NCI-H2227 treated with DMSO at 0.1 percent for 48 hours (cell line): ENCODE measurements at regions not wholly inside any gene's neighbourhood (a gene's known extent, or its start where the extent isn't known, plus 50 kb on each side); places are given as distances from the start of the nearest gene placed in this dataset.
"Not testable (repeated sequence)": the region's sequence is repeated elsewhere in the genome, so short reads cannot be mapped to it uniquely, and the experiment has no call there.

Experiments used
- DNase-seq: peaks from one replicate; lab custom pipeline; 2025; lab: John Stamatoyannopoulos, UW

DNA sequence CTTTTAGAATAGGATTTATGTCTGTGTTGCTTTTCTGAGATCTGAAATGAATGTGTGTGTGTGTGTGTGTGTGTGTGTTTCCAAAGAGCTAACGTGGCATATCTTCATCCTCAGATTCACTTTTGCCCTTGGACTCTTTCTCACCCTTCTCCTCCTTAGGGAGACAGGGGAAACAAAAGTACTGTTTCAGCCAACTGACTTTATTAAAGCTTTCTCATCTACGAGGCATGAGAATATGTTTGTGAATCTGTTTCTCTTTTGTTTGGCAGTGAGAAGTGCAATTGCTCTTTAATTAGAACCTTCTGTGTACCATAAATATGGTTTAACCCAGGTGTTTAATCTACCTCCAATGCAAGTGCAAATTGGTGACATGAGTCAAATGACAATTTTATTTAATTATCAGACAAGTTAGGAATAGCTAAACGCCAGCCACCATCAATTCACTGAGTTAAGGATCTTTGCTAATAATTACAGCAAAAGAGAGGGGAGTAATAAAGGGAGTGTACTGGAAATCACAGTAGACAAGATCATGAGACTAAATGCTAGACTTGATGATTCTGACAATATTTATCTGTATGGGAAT, 186.4 kb upstream of the COL3A1 start:
- DNase-seq = no peak

DNA sequence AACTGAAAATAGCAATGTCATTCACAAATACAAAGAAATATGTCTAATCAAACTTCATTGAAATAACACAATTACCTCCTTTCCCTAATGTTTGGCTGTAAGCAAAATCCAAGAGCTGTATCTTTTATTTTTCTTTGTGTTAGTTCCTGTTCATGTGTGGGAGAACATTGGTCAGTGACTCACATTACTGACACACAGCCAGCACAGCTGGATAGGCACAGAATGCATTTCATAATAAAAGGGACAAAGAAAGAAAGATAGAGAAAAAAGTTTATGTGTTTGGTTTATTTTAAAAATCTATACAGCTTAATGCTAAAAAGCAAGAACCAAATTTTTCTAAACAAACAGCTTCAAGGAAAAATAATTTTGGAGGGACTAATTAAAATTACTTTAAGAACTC, 185.6 kb upstream of the COL3A1 start:
- no peak for DNase-seq

DNA sequence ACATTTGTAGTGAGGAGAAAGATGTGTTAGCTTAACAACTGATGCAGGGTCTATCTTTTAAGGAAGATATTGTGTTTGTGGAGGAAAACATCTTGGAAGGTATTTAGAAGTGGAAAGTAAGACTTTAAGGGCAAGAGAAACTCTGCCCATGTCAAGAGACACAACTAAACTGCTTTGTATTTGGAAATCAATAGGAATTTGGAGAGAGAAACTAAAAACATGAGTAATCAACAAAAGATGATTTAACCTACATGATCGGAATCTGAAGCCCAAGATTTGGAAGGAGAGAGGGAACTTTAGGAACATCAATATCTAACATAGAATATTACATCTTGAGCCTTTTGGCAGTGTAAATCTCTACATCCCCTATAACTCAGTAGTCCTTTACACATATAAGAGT, 184.2 kb upstream of the COL3A1 start:
- no peak for DNase-seq

DNA sequence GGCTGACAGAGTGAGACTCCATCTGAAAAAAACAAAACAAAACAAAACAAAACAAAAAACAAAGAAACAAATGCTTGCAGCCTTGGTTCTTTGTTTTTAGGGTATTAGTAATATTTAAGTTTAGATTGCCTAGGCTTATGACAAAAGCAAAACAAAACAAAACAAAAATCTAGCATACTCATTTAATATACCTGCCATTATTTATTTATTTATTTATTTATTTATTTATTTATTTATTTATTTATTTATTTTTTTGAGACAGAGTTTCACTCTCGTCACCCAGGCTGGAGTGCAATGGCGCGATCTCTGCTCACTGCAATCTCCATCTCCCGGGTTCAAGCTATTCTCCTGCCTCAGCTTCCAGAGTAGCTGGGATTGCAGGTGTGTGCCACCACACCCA, 179.7 kb upstream of the COL3A1 start:
- DNase-seq = not testable (repeated sequence)

DNA sequence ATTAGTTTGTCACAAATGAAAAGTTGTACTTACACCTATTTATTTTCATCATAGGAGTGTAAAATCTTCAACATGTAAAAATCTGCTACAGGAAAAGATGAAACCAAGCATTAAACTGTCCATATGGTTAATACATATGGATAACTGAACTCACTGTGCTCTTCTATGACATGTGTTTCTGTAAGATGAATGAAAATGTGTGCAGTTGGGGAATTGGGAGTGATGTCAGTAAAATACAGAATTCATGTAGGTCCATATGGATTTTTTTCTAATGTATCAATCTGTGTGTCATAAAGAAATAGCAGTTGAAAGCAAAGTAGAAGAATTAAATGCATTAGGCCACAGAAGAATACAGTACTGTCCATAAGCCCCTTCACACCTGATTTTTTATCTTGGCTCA, 178.4 kb upstream of the COL3A1 start:
- DNase-seq = no peak

DNA sequence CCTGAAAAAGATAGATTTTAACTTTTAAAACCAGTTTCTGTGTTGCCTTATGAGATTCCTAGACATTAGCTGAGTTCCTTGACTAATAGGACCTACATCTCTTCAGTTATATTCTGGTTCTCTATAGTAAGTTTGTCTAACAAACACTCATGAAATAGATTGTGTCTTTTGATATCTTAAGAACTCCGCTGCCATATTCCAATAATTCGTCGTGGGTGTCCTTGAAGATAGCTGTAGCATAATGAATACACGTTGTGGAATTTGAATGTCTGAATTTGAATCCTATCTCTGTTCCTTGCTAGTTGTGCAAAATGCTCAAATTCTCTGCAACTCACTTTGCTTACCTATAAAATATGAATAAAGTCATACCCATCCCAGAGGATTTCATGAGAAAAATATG, 176.8 kb upstream of the COL3A1 start:
- DNase-seq = no peak

DNA sequence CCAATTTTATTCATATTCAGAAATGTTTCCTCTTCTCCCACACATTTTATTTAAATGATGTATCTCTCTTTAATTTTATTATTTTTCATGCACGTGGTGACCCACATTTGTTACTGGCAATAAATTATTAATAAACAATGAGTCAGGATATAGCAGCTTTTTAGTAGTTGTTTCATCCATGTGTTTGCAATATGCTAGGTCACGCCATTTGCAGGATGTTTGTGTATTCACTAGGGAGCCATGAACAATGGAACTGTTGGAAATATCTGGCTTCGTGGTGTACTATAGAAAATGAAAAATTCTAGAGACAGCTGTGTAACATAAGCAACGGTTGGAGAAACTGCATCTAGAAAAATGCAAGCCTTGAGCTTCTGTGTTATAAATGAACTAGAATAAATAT, 176.0 kb upstream of the COL3A1 start:
- DNase-seq = no peak

DNA sequence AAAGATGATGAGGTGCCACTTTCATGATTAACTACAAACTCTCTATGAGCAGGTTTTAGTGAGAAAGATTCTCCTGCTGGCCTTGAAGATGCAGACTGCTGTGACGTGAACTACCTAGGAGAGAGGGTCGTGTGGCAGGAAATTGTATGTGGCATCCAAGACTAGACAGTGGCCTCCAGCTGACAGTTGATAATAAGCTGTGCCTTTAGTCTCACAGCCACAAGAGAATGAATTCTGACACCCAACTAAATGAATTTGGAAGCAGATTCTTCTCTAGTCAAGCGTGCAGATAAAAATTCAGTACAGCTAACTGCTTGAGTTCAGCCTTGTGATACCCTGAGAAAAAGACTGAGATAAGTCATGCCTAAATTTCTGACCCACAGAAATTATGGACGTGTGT, 169.0 kb upstream of the COL3A1 start:
- no peak for DNase-seq

DNA sequence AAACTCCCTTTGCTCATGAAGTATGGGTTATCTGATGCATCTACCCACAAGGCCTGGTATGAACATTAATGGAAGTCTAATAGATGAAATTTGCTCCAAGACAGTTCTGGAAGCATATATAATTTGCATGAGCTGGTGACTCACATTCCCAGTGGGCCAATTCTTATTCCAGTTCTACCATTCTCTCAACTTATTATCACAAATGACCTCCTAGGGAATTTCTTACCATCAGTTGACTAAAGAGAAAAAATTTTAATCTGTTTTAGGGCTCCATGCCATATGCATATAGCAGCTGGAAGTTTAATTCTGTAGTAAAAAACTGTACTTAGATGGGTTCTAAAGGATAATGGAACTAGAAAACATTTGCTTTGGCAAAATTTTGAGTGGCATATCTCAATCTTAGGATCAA, 165.2 kb upstream of the COL3A1 start:
- no peak for DNase-seq

DNA sequence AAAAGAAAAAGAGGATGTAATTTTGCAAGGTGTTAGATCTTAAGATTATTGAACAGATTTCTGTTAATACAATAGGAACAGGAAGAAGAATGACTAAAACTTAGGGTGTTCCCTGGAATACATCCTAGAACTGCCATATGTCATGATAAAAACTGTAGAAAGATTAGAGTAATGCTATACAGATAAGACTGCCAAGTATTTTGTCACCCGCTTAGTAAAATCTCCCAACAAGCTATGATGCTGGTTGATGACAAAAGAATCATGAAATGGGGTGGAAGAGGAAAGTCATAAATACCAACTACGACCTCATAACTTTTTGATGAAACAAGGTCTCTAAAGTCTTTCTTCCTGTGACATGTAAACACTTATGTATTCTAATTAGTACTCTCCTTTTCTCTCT, 163.6 kb upstream of the COL3A1 start:
- DNase-seq = no peak

DNA sequence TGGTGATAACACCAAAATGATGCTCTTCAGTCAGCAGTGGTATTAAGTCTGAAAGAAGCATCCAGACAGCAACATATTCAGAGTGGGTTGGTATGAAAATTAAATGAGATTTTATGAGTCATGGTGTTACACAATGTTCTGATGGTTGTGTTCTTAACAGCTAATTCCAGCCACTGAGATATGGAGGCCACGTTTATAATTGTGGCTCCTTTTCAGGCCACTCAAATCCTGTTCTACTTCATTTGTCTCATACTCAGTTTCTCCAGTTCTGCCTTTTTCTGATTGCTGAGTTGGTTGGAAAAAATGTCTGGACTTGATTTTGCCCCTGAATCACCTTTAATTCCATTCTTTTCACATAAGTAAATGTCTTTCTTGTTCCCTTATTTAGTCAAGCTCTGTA, 162.7 kb upstream of the COL3A1 start:
- DNase-seq = no peak

DNA sequence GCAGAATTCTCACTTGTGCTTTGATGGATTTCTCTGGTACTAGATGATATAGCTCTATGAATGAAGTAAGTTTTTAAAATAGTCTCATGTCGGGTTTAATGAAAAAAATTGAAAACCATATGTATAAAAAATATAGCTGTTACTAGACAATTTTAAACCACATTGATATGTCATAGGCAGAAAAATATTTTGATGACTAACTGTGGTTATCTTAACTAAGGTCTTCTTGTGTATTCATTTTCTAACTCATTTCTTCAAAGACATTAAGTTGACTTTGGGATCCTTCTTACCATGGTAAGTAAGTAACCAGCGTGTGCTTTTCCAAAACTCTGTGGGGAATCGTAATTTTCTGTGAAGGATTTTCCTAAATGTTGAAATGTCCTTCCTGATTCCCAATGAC, 160.9 kb upstream of the COL3A1 start:
- DNase-seq = no peak

DNA sequence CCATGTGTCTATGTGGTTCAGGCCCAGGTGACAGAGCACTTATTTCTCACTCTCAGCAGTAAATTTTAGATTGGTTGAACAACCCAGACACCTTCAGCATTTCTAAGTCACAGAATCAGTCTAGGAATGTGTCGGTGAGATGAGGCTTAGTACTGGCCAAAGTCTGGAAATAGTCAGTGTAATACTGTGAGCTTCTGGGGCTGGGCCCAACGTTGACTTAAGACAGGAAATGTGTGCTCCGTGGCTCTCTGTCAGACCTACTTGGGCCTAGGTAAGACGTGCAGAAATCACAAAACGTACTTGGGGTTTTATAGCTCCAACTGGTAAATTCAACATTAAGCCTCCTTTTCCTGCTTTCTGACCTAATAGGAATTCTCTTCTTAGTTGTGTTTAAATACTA, 160.3 kb upstream of the COL3A1 start:
- no peak for DNase-seq

DNA sequence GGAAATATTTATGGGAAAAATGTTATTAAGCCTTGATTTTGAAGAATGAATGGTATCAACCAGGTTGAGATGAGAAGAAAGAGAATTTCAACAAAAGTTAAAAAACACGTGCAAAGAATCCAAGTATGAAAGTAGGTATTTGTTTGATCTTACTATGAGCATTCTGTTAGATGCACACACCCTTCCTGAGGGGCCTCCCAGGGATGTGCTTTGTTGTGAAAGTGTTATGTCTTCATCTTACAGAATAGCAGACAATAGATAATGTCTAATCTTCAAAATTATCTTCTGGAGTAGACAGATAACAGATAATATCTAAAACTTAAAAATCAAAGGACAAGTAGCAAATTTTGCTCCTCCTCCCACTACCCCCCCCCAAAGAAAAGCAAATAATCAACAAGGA, 155.2 kb upstream of the COL3A1 start:
- no peak for DNase-seq

DNA sequence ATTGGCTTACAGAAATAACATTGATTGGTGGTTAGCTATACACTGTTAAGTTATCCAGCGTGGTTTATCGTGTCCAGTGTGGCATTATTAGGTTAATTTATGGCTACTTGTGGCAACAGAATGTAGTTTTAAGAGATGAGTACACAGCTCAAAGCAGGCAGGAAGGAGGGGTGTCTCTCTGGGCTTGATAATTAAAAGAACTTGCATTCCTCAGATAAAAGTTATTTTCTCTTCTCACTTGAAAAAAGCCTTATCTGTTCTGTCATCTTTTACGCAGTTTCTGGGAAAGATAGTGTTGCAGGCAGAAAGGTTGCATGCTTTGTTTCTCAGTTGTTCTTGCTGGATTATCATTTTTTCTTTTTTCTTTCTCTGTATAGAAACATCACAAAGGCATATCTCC, 154.4 kb upstream of the COL3A1 start:
- DNase-seq = no peak

DNA sequence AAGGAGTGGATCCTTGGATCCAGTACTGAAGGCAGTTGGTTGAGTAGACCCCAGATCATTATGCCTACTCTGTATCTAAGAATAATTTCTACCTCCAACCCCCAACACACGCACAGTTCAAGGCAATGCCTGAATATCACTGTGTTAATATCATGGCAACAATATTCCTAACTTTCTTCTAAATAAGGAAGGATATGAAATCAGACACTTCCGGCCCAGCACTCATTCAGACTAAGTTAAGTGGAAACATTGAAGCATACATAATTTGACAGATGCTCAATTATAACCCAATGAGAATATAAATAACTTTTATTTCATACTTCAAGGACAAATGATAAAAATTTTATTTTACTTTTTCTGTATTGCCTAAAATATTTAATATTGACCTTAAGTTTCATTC, 153.6 kb upstream of the COL3A1 start:
- no peak for DNase-seq

DNA sequence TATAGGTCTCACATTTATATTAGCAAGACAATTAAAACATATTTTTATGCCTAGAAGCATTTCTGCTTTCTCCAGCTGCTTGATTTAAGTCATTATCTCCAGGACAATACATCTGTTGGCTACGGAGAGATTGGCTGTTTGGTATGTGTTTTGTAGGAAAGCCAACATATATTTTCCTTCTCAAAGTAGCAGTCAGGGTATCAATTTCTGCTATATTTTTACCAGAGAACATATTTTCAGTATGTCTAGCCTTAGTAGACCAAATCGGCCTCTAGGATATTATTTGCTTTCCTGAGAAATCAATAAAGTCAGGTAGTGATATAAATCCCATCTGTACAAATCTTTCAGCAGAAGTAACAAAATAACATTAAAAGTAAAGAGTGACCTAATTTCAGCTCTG, 150.0 kb upstream of the COL3A1 start:
- no peak for DNase-seq

DNA sequence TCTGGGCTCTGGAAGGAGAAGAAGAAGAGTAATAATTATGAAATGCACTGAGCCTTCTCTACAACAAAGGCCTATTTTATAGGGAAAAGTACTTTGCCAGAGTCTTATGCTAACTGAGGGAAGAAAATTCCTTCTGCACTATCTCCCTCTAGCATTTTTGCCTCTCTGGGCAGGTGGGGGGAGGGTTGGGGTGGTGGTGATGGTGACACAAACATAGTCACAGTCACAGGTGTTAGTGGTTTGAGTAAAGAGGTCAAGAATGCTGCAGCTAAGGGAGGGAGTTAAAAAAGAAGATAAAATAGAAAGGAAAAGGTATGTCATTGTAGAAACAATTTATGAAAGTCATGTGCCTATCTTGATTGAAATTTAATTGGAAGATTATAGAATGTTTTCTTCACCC, 140.8 kb upstream of the COL3A1 start:
- no peak for DNase-seq

DNA sequence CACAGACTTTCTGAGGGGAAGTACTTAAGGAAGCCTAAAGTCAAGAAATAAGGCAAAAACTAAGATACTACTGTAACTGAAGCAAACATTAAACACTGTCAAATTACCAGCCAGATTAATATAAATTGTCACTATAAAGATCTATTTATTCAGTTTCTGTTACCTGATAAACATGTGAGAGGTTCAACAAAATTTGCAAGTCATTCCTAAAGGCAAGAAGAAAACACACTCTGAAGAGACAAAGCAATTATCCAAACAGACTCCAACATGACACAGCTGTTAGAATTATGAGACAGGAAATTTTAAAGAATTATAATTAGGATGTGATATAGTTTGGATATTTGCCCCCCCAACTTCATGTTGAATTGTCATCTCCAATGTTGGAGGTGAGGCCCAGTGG, 140.4 kb upstream of the COL3A1 start:
- no peak for DNase-seq

DNA sequence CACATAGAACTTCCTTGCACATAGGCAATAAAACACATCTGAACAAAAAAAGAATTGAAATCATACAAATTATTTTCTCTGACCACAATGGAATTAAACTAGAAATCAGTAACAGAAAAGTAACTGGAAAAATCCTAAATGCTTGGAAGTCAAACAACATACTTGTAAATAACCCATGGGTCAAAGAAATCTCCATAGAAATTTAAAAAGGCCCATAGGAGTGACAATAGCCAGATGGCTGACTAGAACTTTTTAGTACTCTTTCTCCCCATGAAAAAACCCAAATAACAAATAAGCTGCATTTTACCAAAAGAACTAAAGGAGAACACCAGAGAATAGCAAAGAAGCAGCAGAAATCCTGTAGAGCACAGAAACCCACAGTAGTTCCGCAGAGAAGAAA, 139.2 kb upstream of the COL3A1 start:
- no peak for DNase-seq

DNA sequence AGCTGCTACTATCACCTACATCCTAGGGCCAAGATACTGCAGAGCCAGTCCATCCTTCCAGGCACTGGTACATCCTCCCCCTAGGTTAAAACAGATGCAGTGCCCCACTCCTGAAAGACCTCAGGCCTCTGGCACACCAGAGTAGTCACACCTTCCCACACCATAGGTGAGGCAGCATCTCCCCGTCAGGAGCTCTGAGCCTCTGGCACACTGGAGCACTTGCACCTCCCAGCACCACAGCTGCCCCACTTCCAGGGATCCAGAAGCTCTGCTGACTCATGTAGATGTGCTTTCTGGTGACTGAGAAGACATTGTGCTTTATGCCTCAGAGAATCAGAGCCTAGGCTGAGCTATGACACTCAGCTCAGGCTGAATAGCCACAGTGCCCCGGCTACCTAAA, 138.4 kb upstream of the COL3A1 start:
- no peak for DNase-seq

DNA sequence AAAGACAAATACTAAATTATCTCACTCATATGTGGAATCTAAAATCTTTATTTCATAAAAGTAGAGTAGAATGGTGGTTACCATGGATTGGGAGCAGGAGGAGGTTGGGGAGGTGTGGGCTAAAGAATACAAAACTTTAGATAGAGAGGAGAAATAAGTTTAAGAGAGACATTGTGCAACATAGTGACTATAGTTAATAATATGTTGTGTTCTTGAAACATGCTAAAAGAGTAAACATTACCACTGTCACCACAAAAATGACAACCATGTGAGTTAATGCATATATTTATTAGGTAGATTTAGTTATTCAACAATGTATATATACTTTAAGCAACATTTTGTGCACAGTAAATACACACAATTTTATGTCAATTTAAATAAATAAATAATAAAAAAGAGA, 128.5 kb upstream of the COL3A1 start:
- no peak for DNase-seq

DNA sequence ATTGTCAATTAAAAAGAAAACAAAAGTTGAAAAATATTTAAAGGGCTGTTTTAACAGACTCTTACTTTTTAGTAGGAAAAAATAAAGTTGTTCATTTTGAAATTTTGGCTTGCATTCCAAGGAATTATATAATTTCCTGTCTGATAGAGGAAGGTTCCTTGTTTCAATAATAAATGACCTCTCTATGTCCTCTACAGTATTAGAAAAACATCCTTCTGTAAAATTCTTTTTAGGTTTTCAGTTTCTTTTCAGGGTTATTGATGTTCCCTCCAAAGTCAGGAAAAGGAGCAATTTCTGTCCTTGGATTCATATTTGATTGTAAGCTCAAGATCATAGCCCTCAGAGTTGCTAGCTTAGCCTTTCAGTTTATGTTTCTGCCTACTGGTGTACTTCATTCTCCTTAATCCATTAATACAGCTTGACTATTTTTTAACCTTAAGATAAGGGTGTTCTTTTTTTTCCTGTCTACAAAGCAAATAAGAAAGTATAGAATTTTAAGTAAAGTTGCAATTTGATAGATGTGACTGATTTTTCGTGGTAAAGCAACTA, 125.2 kb upstream of the COL3A1 start:
- no peak for DNase-seq

DNA sequence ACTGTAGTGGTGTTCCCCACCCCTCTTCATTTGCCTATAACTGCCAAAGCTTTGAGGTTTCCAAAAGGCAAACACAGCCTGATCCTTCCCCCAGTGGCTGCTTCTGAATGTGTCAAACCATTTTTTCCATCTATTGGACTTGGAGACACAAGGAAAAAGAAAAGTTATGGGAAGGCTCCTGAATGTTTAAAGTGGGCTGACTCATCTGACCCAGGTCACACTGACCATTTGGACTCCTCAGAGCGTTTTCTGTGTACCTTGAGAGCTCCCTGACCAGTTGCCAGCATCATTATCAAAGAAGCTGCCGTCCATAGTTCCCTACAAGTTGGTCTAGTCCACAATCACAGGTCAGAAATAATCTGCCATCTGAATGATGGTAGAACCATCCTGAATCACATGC, 123.4 kb upstream of the COL3A1 start:
- no peak for DNase-seq

DNA sequence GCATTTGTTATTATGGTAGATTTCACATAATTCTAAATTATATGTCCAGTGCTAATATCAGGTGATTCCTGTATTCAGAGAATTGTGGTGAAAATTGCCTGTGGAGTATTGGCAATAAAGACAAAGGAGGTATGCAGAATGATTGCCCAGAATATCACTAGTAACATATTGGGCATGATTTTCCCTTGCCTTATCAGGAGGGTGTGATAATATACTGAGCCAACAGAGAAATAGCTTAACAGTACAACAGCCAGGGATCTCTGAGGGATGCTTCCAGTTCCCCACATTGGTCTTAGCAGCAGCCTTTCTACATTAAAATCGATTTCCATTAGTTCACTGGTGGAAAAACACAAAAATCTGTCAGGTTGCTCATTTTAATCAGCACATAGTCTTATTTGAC, 122.9 kb upstream of the COL3A1 start:
- no peak for DNase-seq
